Endothelial cell of umbilical vein (primary cell): ENCODE measurements at regions not wholly inside any gene's neighbourhood (a gene's known extent, or its start where the extent isn't known, plus 50 kb on each side); places are given as distances from the start of the nearest gene placed in this dataset.

Source experiments
- BruUV-seq: library from RNA; stranded (reverse); fragments of 400-500 nt; replicated peaks from 2 replicates; lab custom pipeline; 2021; lab: Mats Ljungman, UMichigan
- CTCF ChIA-PET: fragments of 300-600, 350-600 bp; sonication (Branson Sonifier 250); formaldehyde crosslinking; loops from one replicate; lab custom pipeline; 2021; ENCODE audit warnings: antibody characterized with exemption, inconsistent platforms; lab: Charles Lee
- POLR2A ChIA-PET: fragments of 300-600, 350-600 bp; sonication (Branson Sonifier 250); formaldehyde crosslinking; loops from one replicate; lab custom pipeline; 2021; ENCODE audit warnings: antibody characterized with exemption, inconsistent platforms; lab: Charles Lee
- DNase-seq: peaks from one replicate; pipeline ENCODE4 v3.0.0-alpha.2; 2011; ENCODE audit warnings: low read depth, low spot score
- FAIRE-seq: peaks from 2 replicates; lab custom pipeline; 2011; peaks lifted over from hg19 to GRCh38; lab: Jason Lieb, UNC
- H2AFZ ChIP-seq: 2 replicates; pipeline ENCODE4 v1.6.0; 2012; ENCODE audit warnings: low read depth, low read length, control low read depth, inconsistent platforms
- H3K27ac ChIP-seq: 2 replicates; pipeline ENCODE4 v1.5.1; 2011; ENCODE audit warnings: low read depth, mild to moderate bottlenecking, control low read depth, low read length, moderate library complexity; ENCODE audit not compliant: insufficient read depth
- H3K27me3 ChIP-seq, 2 experiments: 2 replicates each; pipeline versions ENCODE4 v1.6.0 to v1.6.1; 2011; ENCODE audit warnings: low read length in 2 of 2, mixed read lengths in 1 of 2; ENCODE audit not compliant: control insufficient read depth in 2 of 2, insufficient read depth in 2 of 2
- H3K36me3 ChIP-seq, 2 experiments: 2 replicates in 1 of 2; 3 replicates in 1 of 2; pipeline ENCODE4 v1.5.1; 2011; ENCODE audit warnings: low read length in 2 of 2, mild to moderate bottlenecking in 1 of 2, moderate library complexity in 1 of 2; ENCODE audit not compliant: control insufficient read depth in 2 of 2, insufficient read depth in 2 of 2; ENCODE audit errors: extremely low read depth in 1 of 2
- H3K4me1 ChIP-seq: 3 replicates; pipeline ENCODE4 v1.5.1; 2011; ENCODE audit warnings: mild to moderate bottlenecking, low read length; ENCODE audit not compliant: control insufficient read depth, insufficient read depth; ENCODE audit errors: extremely low read depth
- H3K4me2 ChIP-seq: 2 replicates; pipeline ENCODE4 v1.6.1; 2011; ENCODE audit warnings: low read length, control low read depth, mixed read lengths; ENCODE audit not compliant: insufficient read depth
- H3K4me3 ChIP-seq, 3 experiments: fragments of 200-600 bp in 1 of 3; sonication (generic), shearing (Covaris generic) in 1 of 3; replicated peaks in 1 of 3; 2 replicates each; pipeline ENCODE4 v1.5.1; 2011 to 2016; ENCODE audit warnings: control low read depth in 3 of 3, low read length in 3 of 3, mild to moderate bottlenecking in 2 of 3, inconsistent platforms in 1 of 3, low read depth in 1 of 3, moderate library complexity in 1 of 3; ENCODE audit not compliant: insufficient read depth in 1 of 3
- H3K79me2 ChIP-seq: 2 replicates; pipeline ENCODE4 v1.6.0; 2012; ENCODE audit warnings: low read length, inconsistent platforms; ENCODE audit not compliant: control insufficient read depth, insufficient read depth
- H3K9ac ChIP-seq: replicated peaks from 2 replicates; pipeline ENCODE3; 2011; ENCODE audit warnings: low read length, control low read depth; ENCODE audit not compliant: insufficient read depth; ENCODE audit errors: extremely low read depth
- H3K9me1 ChIP-seq: replicated peaks from 3 replicates; pipeline ENCODE4 v1.6.0; 2011; ENCODE audit warnings: mild to moderate bottlenecking, low read length; ENCODE audit not compliant: control insufficient read depth, insufficient read depth; ENCODE audit errors: extremely low read depth
- H3K9me3 ChIP-seq: replicated peaks from 2 replicates; pipeline ENCODE4 v1.5.1; 2012; ENCODE audit warnings: low read length, inconsistent platforms; ENCODE audit not compliant: control insufficient read depth, insufficient read depth
- H4K20me1 ChIP-seq: replicated peaks from 2 replicates; pipeline ENCODE3; 2011; ENCODE audit warnings: mild to moderate bottlenecking, low read length; ENCODE audit not compliant: control insufficient read depth, insufficient read depth; ENCODE audit errors: extremely low read depth
- EZH2 ChIP-seq: IDR thresholded peaks from 2 replicates; pipeline ENCODE4 v1.6.1; 2012; ENCODE audit warnings: borderline replicate concordance, low read depth, mild to moderate bottlenecking, moderate library complexity, low read length, inconsistent platforms; ENCODE audit not compliant: severe bottlenecking
- FOS ChIP-seq: IDR thresholded peaks from 2 replicates; pipeline ENCODE4 v1.6.1; 2011; ENCODE audit warnings: mild to moderate bottlenecking, low read length, moderate library complexity, borderline replicate concordance; ENCODE audit not compliant: insufficient read depth
- GATA2 ChIP-seq: IDR thresholded peaks from 2 replicates; pipeline ENCODE4 v1.7.0; 2011; ENCODE audit warnings: low read depth, mild to moderate bottlenecking, moderate library complexity, mixed read lengths, low read length; ENCODE audit not compliant: insufficient read length, insufficient read depth
- JUN ChIP-seq: IDR thresholded peaks from 2 replicates; pipeline ENCODE4 v1.6.1; 2011; ENCODE audit warnings: borderline replicate concordance, low read depth; ENCODE audit not compliant: insufficient read length, insufficient read depth
- MYC ChIP-seq: IDR thresholded peaks from one replicate; pipeline ENCODE4 v1.6.1; 2011; ENCODE audit warnings: mild to moderate bottlenecking, low read depth, low read length
- POLR2A ChIP-seq: IDR thresholded peaks from 2 replicates; pipeline ENCODE4 v1.6.1; 2012; ENCODE audit warnings: low read depth, mild to moderate bottlenecking, control low read depth, low read length
- POLR2AphosphoS5 ChIP-seq: IDR thresholded peaks from 2 replicates; pipeline ENCODE4 v1.6.1; 2012; ENCODE audit warnings: low read depth, mild to moderate bottlenecking, control low read depth, low read length, moderate library complexity; ENCODE audit not compliant: insufficient read depth
- dilution Hi-C: fragments of 300-500 bp; cut with MboI; formaldehyde crosslinking; loops from one replicate; pipeline ENCODE4 v1.15.0; 2019; ENCODE audit warnings: low sequenced_read_pairs; ENCODE audit not compliant: extremely low pct_ligation_motif_present
- intact Hi-C: fragments of 100-400 bp; cut with micrococcal nuclease; formaldehyde crosslinking; loops from one replicate; pipeline ENCODE4 v1.10.0; 2022
- TF ChIP-seq, protein P1 (sequence below), 2 donors: IDR thresholded peaks; 1 replicate in 1 of 2; 2 replicates in 1 of 2; pipeline ENCODE4 v1.5.1; 2011; ENCODE audit warnings: low read length in 2 of 2, mild to moderate bottlenecking in 2 of 2, moderate library complexity in 2 of 2, control low read depth in 1 of 2, inconsistent platforms in 1 of 2, low read depth in 1 of 2; ENCODE audit not compliant: insufficient read depth in 1 of 2; ENCODE audit errors: extremely low read depth in 1 of 2
- TF ChIP-seq, protein P2 (sequence below): IDR thresholded peaks from 2 replicates; pipeline ENCODE4 v1.6.1; 2011; ENCODE audit not compliant: insufficient read depth, insufficient read length

DNA sequence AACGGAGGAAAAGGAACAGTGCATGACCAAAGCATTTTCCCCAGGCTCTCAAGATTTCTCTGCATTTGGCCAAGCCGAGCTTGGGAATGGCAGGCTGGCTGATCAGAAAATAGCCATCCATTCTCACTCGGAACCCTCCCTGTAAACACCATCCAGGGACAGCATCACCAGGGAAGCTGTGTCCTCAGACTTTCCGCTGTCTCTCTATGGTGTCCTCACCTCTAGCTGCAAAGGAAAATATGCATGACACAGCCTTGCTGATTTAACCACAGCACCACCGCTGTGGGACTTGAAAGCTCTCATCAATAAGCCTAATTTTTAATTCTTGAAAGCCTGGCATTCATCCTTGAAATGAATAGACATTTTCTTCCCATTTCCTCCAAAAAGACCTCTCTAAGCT, 311.7 kb downstream of the EIPR1 start:
- H3K36me3 ChIP-seq: no peaks in the 10 kb centered on the region
- H3K9ac ChIP-seq: no peak overlapping the region
- no peak overlapping the region for H3K27ac ChIP-seq
- ChIA-PET CTCF (no interaction called here), POLR2A (no interaction called here)
- TF ChIP-seq POLR2A: no peak
- no peak for TF ChIP-seq GATA2
- TF ChIP-seq, protein P1, sequence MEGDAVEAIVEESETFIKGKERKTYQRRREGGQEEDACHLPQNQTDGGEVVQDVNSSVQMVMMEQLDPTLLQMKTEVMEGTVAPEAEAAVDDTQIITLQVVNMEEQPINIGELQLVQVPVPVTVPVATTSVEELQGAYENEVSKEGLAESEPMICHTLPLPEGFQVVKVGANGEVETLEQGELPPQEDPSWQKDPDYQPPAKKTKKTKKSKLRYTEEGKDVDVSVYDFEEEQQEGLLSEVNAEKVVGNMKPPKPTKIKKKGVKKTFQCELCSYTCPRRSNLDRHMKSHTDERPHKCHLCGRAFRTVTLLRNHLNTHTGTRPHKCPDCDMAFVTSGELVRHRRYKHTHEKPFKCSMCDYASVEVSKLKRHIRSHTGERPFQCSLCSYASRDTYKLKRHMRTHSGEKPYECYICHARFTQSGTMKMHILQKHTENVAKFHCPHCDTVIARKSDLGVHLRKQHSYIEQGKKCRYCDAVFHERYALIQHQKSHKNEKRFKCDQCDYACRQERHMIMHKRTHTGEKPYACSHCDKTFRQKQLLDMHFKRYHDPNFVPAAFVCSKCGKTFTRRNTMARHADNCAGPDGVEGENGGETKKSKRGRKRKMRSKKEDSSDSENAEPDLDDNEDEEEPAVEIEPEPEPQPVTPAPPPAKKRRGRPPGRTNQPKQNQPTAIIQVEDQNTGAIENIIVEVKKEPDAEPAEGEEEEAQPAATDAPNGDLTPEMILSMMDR (IDR thresholded peaks at IDR 0.05; ENCODE audit: extremely low read depth in 1 of 2, insufficient read depth in 1 of 2, low read depth in 1 of 2, low read length in 2 of 2): no peak
- no peak for TF ChIP-seq MYC
- TF ChIP-seq, protein P2, sequence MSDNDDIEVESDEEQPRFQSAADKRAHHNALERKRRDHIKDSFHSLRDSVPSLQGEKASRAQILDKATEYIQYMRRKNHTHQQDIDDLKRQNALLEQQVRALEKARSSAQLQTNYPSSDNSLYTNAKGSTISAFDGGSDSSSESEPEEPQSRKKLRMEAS: no peak
- no peak for TF ChIP-seq JUN
- TF ChIP-seq POLR2AphosphoS5: no peak
- TF ChIP-seq EZH2: no peak
- TF ChIP-seq FOS: no peak
- H3K27me3 ChIP-seq: no peaks in the 10 kb centered on the region
- DNase-seq: no peak
- intact Hi-C loops (no loop called here), dilution Hi-C loops (no loop called here)
- H4K20me1 ChIP-seq: no peaks in the 10 kb centered on the region
- no peak overlapping the region for H3K4me3 ChIP-seq
- no peaks in the 10 kb centered on the region for H3K4me1 ChIP-seq
- no peaks in the 10 kb centered on the region for H3K9me3 ChIP-seq
- no peak overlapping the region for H3K4me2 ChIP-seq
- no peak overlapping the region for H2AFZ ChIP-seq
- BruUV-seq: no TSS peak
- FAIRE-seq: no peak
- H3K9me1 ChIP-seq: no peaks in the 10 kb centered on the region
- no peaks in the 10 kb centered on the region for H3K79me2 ChIP-seq
